Chondrocyte (in vitro differentiated cells): ENCODE measurements at regions not wholly inside any gene's neighbourhood (a gene's known extent, or its start where the extent isn't known, plus 50 kb on each side); places are given as distances from the start of the nearest gene placed in this dataset.

Experiments used
- DNase-seq: peaks from one replicate; pipeline ENCODE4 v3.0.0; 2021; ENCODE audit warnings: mixed read lengths, low spot score
- H3K27ac Mint-ChIP-seq: one replicate; pipeline ENCODE4 v1.8.0; 2021; ENCODE audit warnings: mild to moderate bottlenecking, moderate library complexity, mixed read lengths; ENCODE audit not compliant: unreplicated experiment
- H3K27me3 Mint-ChIP-seq: 2 replicates; pipeline ENCODE4 v1.8.0; 2021; ENCODE audit warnings: low read depth, mixed read lengths
- H3K36me3 Mint-ChIP-seq: 2 replicates; pipeline ENCODE4 v1.8.0; 2021; ENCODE audit warnings: low read depth, mixed read lengths
- H3K4me1 Mint-ChIP-seq: 2 replicates; pipeline ENCODE4 v1.8.0; 2021; ENCODE audit warnings: low read depth, mild to moderate bottlenecking, mixed read lengths
- H3K4me3 Mint-ChIP-seq: one replicate; pipeline ENCODE4 v1.8.0; 2021; ENCODE audit warnings: mild to moderate bottlenecking, moderate library complexity, mixed read lengths; ENCODE audit not compliant: unreplicated experiment
- H3K9me3 Mint-ChIP-seq: 2 replicates; pipeline ENCODE4 v1.8.0; 2021; ENCODE audit warnings: low read depth, mixed read lengths
- CTCF ChIP-seq: fragments of 200-600 bp; sonication (generic); IDR thresholded peaks from 2 replicates; pipeline ENCODE4 v1.5.0; 2021; ENCODE audit warnings: antibody characterized with exemption, mild to moderate bottlenecking, moderate library complexity

DNA sequence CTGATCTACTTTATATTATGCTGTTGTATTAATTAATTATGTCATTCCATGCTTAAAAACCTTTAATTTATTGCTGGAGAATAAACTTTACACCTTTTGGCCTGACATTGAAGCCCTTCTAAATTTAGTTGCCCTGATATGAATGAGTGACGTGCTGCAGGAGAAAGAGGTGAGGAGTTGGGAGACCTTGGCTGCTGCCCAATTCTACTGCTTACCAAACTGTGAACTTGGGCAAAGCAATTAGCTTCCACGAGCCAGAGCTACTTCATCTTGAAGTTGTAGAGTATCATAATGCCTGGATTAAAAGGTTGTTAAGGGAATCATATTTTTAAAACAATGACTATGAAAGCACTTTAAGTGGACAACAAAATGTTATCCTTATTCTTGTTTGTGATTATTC is 126.8 kb upstream of the DEPDC1 start:
- H3K9me3 Mint-ChIP-seq: peaks cover 17% of the 10 kb centered on the region
- H3K4me3 Mint-ChIP-seq: no peak overlapping the region
- no peak for DNase-seq
- H3K4me1 Mint-ChIP-seq: peaks cover 7% of the 10 kb centered on the region
- H3K27ac Mint-ChIP-seq: no peak overlapping the region
- peaks cover 4% of the 10 kb centered on the region for H3K27me3 Mint-ChIP-seq
- TF ChIP-seq CTCF: no peak
- H3K36me3 Mint-ChIP-seq: no peaks in the 10 kb centered on the region

DNA sequence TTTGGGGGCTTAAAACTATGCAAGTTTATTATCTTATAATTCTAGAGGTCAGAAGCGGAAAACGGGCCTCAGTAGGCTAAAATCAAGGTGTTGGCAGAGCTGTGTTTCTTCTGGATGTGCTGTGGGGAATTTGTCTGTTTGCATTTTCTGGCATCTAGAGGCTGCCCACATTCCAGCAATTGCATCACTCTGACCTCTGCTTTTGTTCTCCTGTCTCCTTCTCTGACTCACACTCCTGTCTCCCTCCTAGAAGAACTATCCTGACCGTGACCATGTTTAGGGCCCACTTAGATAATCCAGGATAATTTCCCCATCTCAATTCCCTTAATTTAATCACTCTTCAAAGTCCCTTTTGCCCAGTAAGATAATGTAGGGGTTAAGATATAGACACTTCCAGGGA is 127.4 kb upstream of the DEPDC1 start:
- peaks cover 6% of the 10 kb centered on the region for H3K27me3 Mint-ChIP-seq
- H3K4me1 Mint-ChIP-seq: peaks cover 7% of the 10 kb centered on the region
- TF ChIP-seq CTCF: no peak
- H3K36me3 Mint-ChIP-seq: no peaks in the 10 kb centered on the region
- H3K4me3 Mint-ChIP-seq: no peak overlapping the region
- peaks cover 17% of the 10 kb centered on the region for H3K9me3 Mint-ChIP-seq
- peak overlapping the region; percentile 53 for H3K27ac Mint-ChIP-seq
- DNase-seq: no peak

DNA sequence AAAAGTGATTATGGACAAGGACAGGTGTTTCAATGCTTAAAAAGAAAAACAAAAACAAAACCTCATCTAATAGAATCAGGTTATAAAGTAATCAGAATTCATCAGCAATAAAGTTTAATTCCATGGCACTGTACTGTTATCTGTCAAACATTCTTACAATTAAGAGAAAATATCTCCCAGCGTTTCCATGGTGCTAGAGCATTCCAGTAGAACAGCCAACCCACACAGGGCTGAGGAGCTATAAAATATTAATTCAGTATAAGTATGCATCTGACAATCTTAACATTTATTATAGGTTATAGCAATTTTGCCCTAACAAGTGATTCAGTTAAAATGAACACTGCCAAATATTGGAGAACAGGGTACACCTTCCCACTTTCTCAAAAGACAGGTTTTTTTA is 128.7 kb upstream of the DEPDC1 start:
- H3K4me3 Mint-ChIP-seq: no peak overlapping the region

DNA sequence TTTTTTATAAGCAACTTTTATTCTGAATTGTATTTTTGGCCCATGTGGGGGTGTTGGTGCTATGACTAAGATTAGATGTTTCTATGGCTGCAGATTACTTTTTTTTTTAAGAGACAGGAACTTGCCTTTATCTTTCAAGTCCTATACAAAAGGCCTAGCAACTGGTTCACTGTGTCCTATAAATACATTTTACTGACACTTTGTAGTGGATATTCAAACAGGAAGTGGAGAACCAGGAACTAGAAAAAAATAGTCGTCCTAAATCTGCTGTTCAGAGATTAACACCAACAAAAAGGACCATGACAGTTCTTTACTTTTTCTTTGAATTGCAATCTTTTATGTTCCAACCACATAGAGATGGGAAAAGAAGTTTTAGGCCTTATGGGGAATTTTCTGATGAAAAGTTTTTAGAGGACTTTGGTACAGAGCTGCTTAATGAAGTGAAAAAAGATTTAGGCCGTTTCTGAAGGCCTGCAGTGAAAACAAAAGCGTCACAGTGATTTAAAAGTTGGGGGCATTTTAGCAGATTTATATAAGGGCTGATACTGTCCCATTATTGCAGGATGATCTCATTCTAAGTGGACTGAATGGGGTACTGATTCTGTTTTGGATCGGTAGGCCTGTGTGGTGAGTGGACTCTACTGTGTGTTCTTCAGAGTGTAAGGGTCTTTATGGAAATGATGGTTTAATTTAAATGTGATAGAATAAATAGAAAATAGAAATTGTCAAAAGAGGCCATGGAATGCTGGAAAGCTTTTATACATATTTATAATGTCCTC is 136.4 kb upstream of the DEPDC1 start:
- Mint-ChIP-seq H3K27ac (no peak overlapping the region), H3K4me1 (no peaks in the 10 kb centered on the region), H3K4me3 (no peak overlapping the region), H3K9me3 (no peaks in the 10 kb centered on the region), H3K36me3 (no peaks in the 10 kb centered on the region), H3K27me3 (peaks cover 9% of the 10 kb centered on the region)
- no peak for DNase-seq
- TF ChIP-seq CTCF: no peak

More for the DNA sequence above, 128.7 kb upstream of the DEPDC1 start:
- Mint-ChIP-seq H3K27me3 (peaks cover 11% of the 10 kb centered on the region), H3K36me3 (no peaks in the 10 kb centered on the region), H3K4me1 (peaks cover 7% of the 10 kb centered on the region), H3K9me3 (peaks cover 12% of the 10 kb centered on the region), H3K27ac (no peak overlapping the region)
- DNase-seq: no peak
- no peak for TF ChIP-seq CTCF

- H3K36me3 Mint-ChIP-seq: no peaks in the 10 kb centered on the region
- no peaks in the 10 kb centered on the region for H3K9me3 Mint-ChIP-seq
- peaks cover 8% of the 10 kb centered on the region for H3K27me3 Mint-ChIP-seq
- H3K4me1 Mint-ChIP-seq: no peaks in the 10 kb centered on the region
- H3K27ac Mint-ChIP-seq: no peak overlapping the region
- H3K4me3 Mint-ChIP-seq: no peak overlapping the region
- DNase-seq: no peak
- no peak for TF ChIP-seq CTCF
Observed at GRCh38 chr1:68644504-68644903, 147.6 kb upstream of the DEPDC1 start.
